Femur (tissue), 1 donor: ENCODE measurements at regions not wholly inside any gene's neighbourhood (a gene's known extent, or its start where the extent isn't known, plus 50 kb on each side); places are given as distances from the start of the nearest gene placed in this dataset.

Source experiments
- DNase-seq: peaks from one replicate; pipeline ENCODE4 v3.0.0-alpha.2; 2017

- DNase-seq: no peak
Observed at GRCh38 chr5:74111764-74112163, 485.8 kb downstream of the ARHGEF28 start.

- no peak for DNase-seq
Observed at GRCh38 chr5:74109344-74109743, 483.3 kb downstream of the ARHGEF28 start.

- peak; percentile 73 for DNase-seq
Observed at GRCh38 chr5:74107899-74108298, 481.9 kb downstream of the ARHGEF28 start.

GRCh38 chr5:74105126-74105780 is 479.3 kb downstream of the ARHGEF28 start:
- DNase-seq: peak; percentile 52

DNA sequence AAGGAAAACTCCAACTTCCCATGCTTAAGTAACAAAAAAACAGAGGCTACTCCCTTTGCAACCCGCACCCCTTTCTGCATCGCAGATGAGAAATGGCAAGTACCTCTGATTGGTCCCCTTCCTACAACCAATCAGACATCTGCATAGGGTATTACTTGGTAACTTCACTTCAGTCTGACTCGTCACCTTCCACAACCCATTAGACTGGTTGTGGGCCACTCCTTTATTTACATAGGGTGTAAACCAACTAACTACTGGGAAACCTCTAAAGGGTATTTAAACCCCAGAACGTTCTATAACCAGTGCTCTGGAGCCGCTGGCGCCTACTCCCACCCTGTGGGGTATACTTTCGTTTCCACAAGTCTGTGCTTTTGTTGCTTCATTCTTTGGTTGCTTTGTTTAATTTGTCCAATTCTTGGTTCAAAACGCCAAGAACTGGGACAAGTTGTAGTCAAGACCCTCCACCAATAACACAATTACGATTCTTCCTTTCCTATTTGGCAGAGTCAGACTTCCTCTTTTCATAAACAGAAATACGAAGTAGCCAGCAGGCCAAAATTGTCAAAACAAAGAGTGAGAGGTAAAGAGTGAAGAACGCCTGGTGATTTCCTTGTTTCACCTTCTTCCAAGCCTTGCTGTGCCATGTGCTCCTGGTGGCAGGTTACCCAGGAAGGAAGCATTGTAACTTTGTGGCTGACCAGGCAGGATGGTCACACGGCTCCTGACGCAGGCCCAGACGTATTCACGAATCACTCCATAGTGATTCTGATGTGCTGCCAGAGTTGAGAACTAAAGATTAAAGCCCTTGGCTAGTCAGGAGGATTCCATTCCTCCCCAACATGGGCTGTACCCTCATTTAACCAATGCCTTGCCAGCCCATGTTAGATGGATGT is 477.4 kb downstream of the ARHGEF28 start:
- no peak for DNase-seq

- no peak for DNase-seq
Observed at GRCh38 chr5:74100268-74100665, 474.3 kb downstream of the ARHGEF28 start.

- DNase-seq: no peak
Observed at GRCh38 chr5:74099538-74100267, 473.7 kb downstream of the ARHGEF28 start.

- no peak for DNase-seq
Observed at GRCh38 chr5:74098941-74099340, 472.9 kb downstream of the ARHGEF28 start.

DNA sequence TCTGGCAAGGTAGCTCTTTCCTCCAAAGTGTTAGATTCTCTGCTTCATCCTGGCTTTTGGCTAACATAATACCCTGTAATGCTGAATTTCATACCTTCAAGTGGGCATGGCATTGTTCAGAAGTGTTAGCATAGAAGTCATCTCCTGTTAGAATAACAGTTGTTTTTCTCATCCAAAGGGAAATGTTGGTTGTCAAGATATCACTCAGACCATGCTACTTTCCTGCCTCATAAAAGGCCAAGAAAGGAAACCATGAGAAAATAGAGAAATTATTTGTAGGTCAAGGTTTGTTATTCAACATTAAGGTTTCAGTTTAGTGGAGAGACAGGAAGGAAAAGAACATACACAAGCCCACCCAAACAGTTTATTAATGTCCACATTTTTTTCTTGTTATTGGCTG is 472.5 kb downstream of the ARHGEF28 start:
- DNase-seq: no peak

GRCh38 chr5:74096325-74096724 is 470.3 kb downstream of the ARHGEF28 start:
- DNase-seq: no peak

- DNase-seq: no peak
Observed at GRCh38 chr5:74095871-74096270, 469.9 kb downstream of the ARHGEF28 start.

DNA sequence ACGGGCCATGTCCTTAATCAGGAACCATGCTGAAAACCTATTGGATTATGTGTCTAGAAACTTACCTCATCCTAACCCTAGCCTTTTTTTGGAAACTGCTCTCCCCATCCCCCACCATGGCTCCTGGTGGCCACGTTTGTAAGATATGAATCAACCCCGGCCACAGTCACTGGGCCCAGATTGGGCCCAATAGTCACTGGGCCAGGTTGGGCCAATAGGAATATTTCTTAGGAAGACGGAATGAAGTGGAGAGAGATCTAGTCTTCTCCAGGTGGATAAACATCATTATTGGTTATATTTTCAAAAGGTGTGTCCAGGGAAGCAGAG is 468.7 kb downstream of the ARHGEF28 start:
- no peak for DNase-seq

- no peak for DNase-seq
Observed at GRCh38 chr5:74094096-74094781, 468.2 kb downstream of the ARHGEF28 start.

- no peak for DNase-seq
Observed at GRCh38 chr5:74093561-74093960, 467.6 kb downstream of the ARHGEF28 start.

GRCh38 chr5:74092766-74093165 is 466.8 kb downstream of the ARHGEF28 start:
- no peak for DNase-seq

GRCh38 chr5:74085782-74086181 is 459.8 kb downstream of the ARHGEF28 start:
- DNase-seq: no peak

DNA sequence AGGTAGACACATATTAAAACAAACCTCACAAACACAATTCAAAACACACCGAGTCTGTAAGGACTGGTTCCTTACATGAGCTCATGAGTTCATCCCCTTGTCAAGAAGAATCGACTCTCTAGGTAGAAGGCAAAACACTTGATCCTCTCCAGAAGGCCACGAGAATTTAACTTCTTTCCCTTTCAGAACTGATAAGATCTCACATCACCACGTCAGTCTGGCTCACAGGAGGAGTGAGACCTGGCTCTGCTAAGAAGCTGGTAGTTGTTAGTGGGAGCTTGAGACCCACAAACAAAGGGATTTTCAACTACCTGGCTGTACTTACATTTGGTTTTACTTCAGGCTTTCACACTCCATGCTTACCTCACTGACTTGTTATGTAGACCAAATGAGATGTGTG is 459.2 kb downstream of the ARHGEF28 start:
- no peak for DNase-seq

- no peak for DNase-seq
Observed at GRCh38 chr5:74083096-74083791, 457.2 kb downstream of the ARHGEF28 start.

- no peak for DNase-seq
Observed at GRCh38 chr5:74082512-74083055, 456.6 kb downstream of the ARHGEF28 start.

GRCh38 chr5:74081126-74081525 is 455.1 kb downstream of the ARHGEF28 start:
- no peak for DNase-seq

- DNase-seq: no peak
Observed at GRCh38 chr5:74079971-74080556, 454.1 kb downstream of the ARHGEF28 start.
